Glomerular visceral epithelial cell (primary cell): ENCODE measurements at regions not wholly inside any gene's neighbourhood (a gene's known extent, or its start where the extent isn't known, plus 50 kb on each side); places are given as distances from the start of the nearest gene placed in this dataset.
"Not testable (repeated sequence)": the region's sequence is repeated elsewhere in the genome, so short reads cannot be mapped to it uniquely, and the experiment has no call there.

ENCODE experiments used
- DNase-seq: peaks from one replicate; pipeline ENCODE4 v3.0.0-alpha.2; 2016; ENCODE audit errors: extremely low spot score

GRCh38 chr9:135275571-135276289 is 188.3 kb downstream of the OLFM1 start:
- no peak for DNase-seq

- no peak for DNase-seq
These were observed 190.0 kb downstream of the OLFM1 start for GRCh38 chr9:135277219-135278201.

GRCh38 chr9:135278586-135278985 is 191.1 kb downstream of the OLFM1 start:
- no peak for DNase-seq

GRCh38 chr9:135279385-135279784 is 191.9 kb downstream of the OLFM1 start:
- DNase-seq = no peak

GRCh38 chr9:135279834-135280393 is 192.4 kb downstream of the OLFM1 start:
- DNase-seq = no peak

GRCh38 chr9:135280666-135281065 is 193.2 kb downstream of the OLFM1 start:
- DNase-seq = no peak

GRCh38 chr9:135281151-135281550 is 193.7 kb downstream of the OLFM1 start:
- DNase-seq = no peak

- peak; percentile 51 for DNase-seq
These were observed 194.6 kb downstream of the OLFM1 start for GRCh38 chr9:135281791-135282737.

GRCh38 chr9:135282808-135283207 is 195.3 kb downstream of the OLFM1 start:
- DNase-seq = no peak

- DNase-seq = no peak
These were observed 195.9 kb upstream of the PPP1R26 start for GRCh38 chr9:135283671-135284070.

- no peak for DNase-seq
These were observed 195.0 kb upstream of the PPP1R26 start for GRCh38 chr9:135284386-135285134.

GRCh38 chr9:135286187-135286925 is 193.2 kb upstream of the PPP1R26 start:
- not testable (repeated sequence) for DNase-seq

GRCh38 chr9:135286961-135287360 is 192.6 kb upstream of the PPP1R26 start:
- no peak for DNase-seq

- DNase-seq = no peak
These were observed 192.0 kb upstream of the PPP1R26 start for GRCh38 chr9:135287627-135288026.

GRCh38 chr9:135288054-135288453 is 191.5 kb upstream of the PPP1R26 start:
- no peak for DNase-seq

GRCh38 chr9:135289081-135289491 is 190.5 kb upstream of the PPP1R26 start:
- DNase-seq = no peak

GRCh38 chr9:135290086-135290485 is 189.5 kb upstream of the PPP1R26 start:
- no peak for DNase-seq

- no peak for DNase-seq
These were observed 189.0 kb upstream of the PPP1R26 start for GRCh38 chr9:135290566-135290965.

- no peak for DNase-seq
These were observed 188.4 kb upstream of the PPP1R26 start for GRCh38 chr9:135291165-135291564.

- DNase-seq = no peak
These were observed 184.7 kb upstream of the PPP1R26 start for GRCh38 chr9:135294836-135295235.
